ENCODE measurements at regions not wholly inside any gene's neighbourhood (a gene's known extent, or its start where the extent isn't known, plus 50 kb on each side); places are given as distances from the start of the nearest gene placed in this dataset.

DNA sequence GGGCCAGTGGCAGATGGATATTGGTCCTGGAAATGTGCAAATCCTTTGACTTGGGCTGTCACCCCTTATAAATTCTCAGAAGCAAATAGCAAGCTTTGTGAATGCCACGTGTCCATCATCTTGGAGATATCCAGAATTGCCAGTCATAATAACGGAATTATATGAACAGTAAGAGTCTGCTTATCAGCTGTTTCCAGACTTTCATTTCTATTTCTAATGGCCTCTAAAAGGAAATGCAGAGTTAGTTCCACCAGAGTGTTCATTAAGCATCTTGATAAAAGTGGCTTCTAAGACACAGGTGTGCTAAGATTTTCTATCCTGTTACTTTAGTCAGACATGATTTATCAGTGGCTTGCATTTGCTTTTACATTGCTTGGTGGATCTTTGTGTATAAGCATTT lies 87.4 kb downstream of the RAMP3 start:
- TF ChIP-seq CBX3 (IDR thresholded peaks at IDR 0.05; ENCODE audit: low read depth) (no peak), EZH2 (IDR thresholded peaks at IDR 0.05) (no peak), CEBPB (IDR thresholded peaks at IDR 0.05; ENCODE audit: low read depth) (no peak), SRF (IDR thresholded peaks at IDR 0.05; ENCODE audit: low read depth) (no peak), EGR1 (IDR thresholded peaks at IDR 0.05; ENCODE audit: low read depth) (no peak), ZBTB33 (IDR thresholded peaks at IDR 0.05; ENCODE audit: extremely low read depth, insufficient replicate concordance, low read length) (no peak), EZH2phosphoT487 (IDR thresholded peaks at IDR 0.05; ENCODE audit: borderline replicate concordance) (no peak), ZFX (IDR thresholded peaks at IDR 0.05) (no peak)
- TF ChIP-seq, protein P1, sequence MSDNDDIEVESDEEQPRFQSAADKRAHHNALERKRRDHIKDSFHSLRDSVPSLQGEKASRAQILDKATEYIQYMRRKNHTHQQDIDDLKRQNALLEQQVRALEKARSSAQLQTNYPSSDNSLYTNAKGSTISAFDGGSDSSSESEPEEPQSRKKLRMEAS (IDR thresholded peaks at IDR 0.05): no peak
- TF ChIP-seq, protein P2, sequence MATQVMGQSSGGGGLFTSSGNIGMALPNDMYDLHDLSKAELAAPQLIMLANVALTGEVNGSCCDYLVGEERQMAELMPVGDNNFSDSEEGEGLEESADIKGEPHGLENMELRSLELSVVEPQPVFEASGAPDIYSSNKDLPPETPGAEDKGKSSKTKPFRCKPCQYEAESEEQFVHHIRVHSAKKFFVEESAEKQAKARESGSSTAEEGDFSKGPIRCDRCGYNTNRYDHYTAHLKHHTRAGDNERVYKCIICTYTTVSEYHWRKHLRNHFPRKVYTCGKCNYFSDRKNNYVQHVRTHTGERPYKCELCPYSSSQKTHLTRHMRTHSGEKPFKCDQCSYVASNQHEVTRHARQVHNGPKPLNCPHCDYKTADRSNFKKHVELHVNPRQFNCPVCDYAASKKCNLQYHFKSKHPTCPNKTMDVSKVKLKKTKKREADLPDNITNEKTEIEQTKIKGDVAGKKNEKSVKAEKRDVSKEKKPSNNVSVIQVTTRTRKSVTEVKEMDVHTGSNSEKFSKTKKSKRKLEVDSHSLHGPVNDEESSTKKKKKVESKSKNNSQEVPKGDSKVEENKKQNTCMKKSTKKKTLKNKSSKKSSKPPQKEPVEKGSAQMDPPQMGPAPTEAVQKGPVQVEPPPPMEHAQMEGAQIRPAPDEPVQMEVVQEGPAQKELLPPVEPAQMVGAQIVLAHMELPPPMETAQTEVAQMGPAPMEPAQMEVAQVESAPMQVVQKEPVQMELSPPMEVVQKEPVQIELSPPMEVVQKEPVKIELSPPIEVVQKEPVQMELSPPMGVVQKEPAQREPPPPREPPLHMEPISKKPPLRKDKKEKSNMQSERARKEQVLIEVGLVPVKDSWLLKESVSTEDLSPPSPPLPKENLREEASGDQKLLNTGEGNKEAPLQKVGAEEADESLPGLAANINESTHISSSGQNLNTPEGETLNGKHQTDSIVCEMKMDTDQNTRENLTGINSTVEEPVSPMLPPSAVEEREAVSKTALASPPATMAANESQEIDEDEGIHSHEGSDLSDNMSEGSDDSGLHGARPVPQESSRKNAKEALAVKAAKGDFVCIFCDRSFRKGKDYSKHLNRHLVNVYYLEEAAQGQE (IDR thresholded peaks at IDR 0.05; ENCODE audit: low read depth): no peak
- ChIA-PET POLR2A (no interaction called here), CTCF (no interaction called here), RAD21 (ENCODE audit: low non-redundant PET in 1 of 2, low total read pairs in 2 of 2, uncharacterized antibody in 2 of 2, unreplicated experiment in 2 of 2) (no interaction called here)
- H4K20me1 ChIP-seq (ENCODE audit: insufficient read depth): no peaks in the 10 kb centered on the region
- ATAC-seq (no peak), DNase-seq (ENCODE audit: low read depth, low spot score) (no peak)
- H3K4me1 ChIP-seq (ENCODE audit: control insufficient read depth in 1 of 2, insufficient read depth in 2 of 2, low read length in 2 of 2): peaks cover 2 to 9% of the 10 kb centered on the region in 2 experiments; a peak in 2 of 4 replicates
- H3K27me3 ChIP-seq (ENCODE audit: insufficient read depth, low read length): peaks cover 45% of the 10 kb centered on the region
- H3K27ac ChIP-seq (ENCODE audit: low read depth, low read length): no peak overlapping the region
- H3K9me3 ChIP-seq (ENCODE audit: control insufficient read depth in 1 of 2, insufficient read depth in 1 of 2, low read depth in 1 of 2, low read length in 2 of 2): no peaks in the 10 kb centered on the region
- no peak overlapping the region for H3K4me3 ChIP-seq (replicated peaks in 1 of 2; ENCODE audit: low read depth in 1 of 2, low read length in 2 of 2)
- H2AFZ ChIP-seq (ENCODE audit: low read depth, low read length, poor library complexity, severe bottlenecking): no peak overlapping the region
- no peaks in the 10 kb centered on the region for H3K79me2 ChIP-seq (ENCODE audit: insufficient read depth, low read length)
- H3K4me2 ChIP-seq (ENCODE audit: low read length): no peak overlapping the region
- no peaks in the 10 kb centered on the region for H3K36me3 ChIP-seq (ENCODE audit: control insufficient read depth in 1 of 2, insufficient read depth in 2 of 2, low read length in 2 of 2)
- BruUV-seq (replicated peaks): no TSS peak
- no peaks in the 10 kb centered on the region for H3K9me2 ChIP-seq (ENCODE audit: insufficient read depth)
- intact Hi-C loops (cut with micrococcal nuclease): no loop called here
- H3K9ac ChIP-seq (ENCODE audit: low read length): no peak overlapping the region

All from HCT116 (cell line).